Erythroblast (primary cell): ENCODE measurements at regions not wholly inside any gene's neighbourhood (a gene's known extent, or its start where the extent isn't known, plus 50 kb on each side); places are given as distances from the start of the nearest gene placed in this dataset.

Experiments used
- GATA1 ChIP-seq: IDR thresholded peaks from 2 replicates; pipeline ENCODE4 v1.6.1; 2011; ENCODE audit warnings: low read depth, mild to moderate bottlenecking, control low read depth, low read length, moderate library complexity
- POLR2A ChIP-seq: IDR thresholded peaks from 2 replicates; pipeline ENCODE4 v1.6.1; 2011; ENCODE audit warnings: mild to moderate bottlenecking, low read length

GRCh38 chr10:80890146-80890545 lies 352.4 kb downstream of the SH2D4B start:
- TF ChIP-seq POLR2A (no peak), GATA1 (no peak)
